ENCODE measurements at regions not wholly inside any gene's neighbourhood (a gene's known extent, or its start where the extent isn't known, plus 50 kb on each side); places are given as distances from the start of the nearest gene placed in this dataset.
"Not testable (repeated sequence)": the region's sequence is repeated elsewhere in the genome, so short reads cannot be mapped to it uniquely, and the experiment has no call there.

GRCh38 chr3:152693521-152694250 lies 141.2 kb upstream of the P2RY1 start:
- not testable (repeated sequence) for TF ChIP-seq CTCF (conservative IDR thresholded peaks at IDR 0.05; ENCODE audit: low read depth in 2 of 2); EZH2phosphoT487 (IDR thresholded peaks at IDR 0.05; ENCODE audit: unreplicated experiment); JUNB (IDR thresholded peaks at IDR 0.05; ENCODE audit: unreplicated experiment); EZH2 (IDR thresholded peaks at IDR 0.05; ENCODE audit: low read depth, unreplicated experiment)
